ENCODE measurements at regions not wholly inside any gene's neighbourhood (a gene's known extent, or its start where the extent isn't known, plus 50 kb on each side); places are given as distances from the start of the nearest gene placed in this dataset.

GRCh38 chr5:4453655-4454054 is 686.5 kb upstream of the ADAMTS16 start:
- H3K4me3 Mint-ChIP-seq: no peak overlapping the region
- DNase-seq: no peak
- peaks cover 4% of the 10 kb centered on the region for H3K9me3 Mint-ChIP-seq
- no peaks in the 10 kb centered on the region for H3K27me3 Mint-ChIP-seq
- H3K27ac Mint-ChIP-seq: no peak overlapping the region
- no peaks in the 10 kb centered on the region for H3K36me3 Mint-ChIP-seq
- no peaks in the 10 kb centered on the region for H3K4me1 Mint-ChIP-seq

- Mint-ChIP-seq H3K4me1 (no peaks in the 10 kb centered on the region), H3K27ac (no peak overlapping the region), H3K27me3 (no peaks in the 10 kb centered on the region), H3K9me3 (peaks cover 9% of the 10 kb centered on the region), H3K4me3 (no peak overlapping the region), H3K36me3 (no peaks in the 10 kb centered on the region)
- no peak for DNase-seq
Observed at GRCh38 chr5:4479426-4479825, 660.7 kb upstream of the ADAMTS16 start.

- Mint-ChIP-seq H3K27me3 (no peaks in the 10 kb centered on the region), H3K4me1 (no peaks in the 10 kb centered on the region), H3K4me3 (no peak overlapping the region), H3K36me3 (no peaks in the 10 kb centered on the region), H3K9me3 (peaks cover 7% of the 10 kb centered on the region), H3K27ac (no peak overlapping the region)
- no peak for DNase-seq
Observed at GRCh38 chr5:4480528-4481349, 659.4 kb upstream of the ADAMTS16 start.

- Mint-ChIP-seq H3K4me3 (no peak overlapping the region), H3K4me1 (no peaks in the 10 kb centered on the region), H3K27me3 (no peaks in the 10 kb centered on the region)
Observed at GRCh38 chr5:4487581-4487980, 652.5 kb upstream of the ADAMTS16 start.

GRCh38 chr5:4511996-4512656 is 628.0 kb upstream of the ADAMTS16 start:
- H3K36me3 Mint-ChIP-seq: no peaks in the 10 kb centered on the region
- H3K4me3 Mint-ChIP-seq: no peak overlapping the region
- no peaks in the 10 kb centered on the region for H3K4me1 Mint-ChIP-seq
- no peak for DNase-seq
- H3K27me3 Mint-ChIP-seq: peaks cover 5% of the 10 kb centered on the region
- no peaks in the 10 kb centered on the region for H3K9me3 Mint-ChIP-seq
- H3K27ac Mint-ChIP-seq: no peak overlapping the region

More at GRCh38 chr5:4487581-4487980, 652.5 kb upstream of the ADAMTS16 start:
- no peak overlapping the region for H3K27ac Mint-ChIP-seq
- DNase-seq: no peak
- no peaks in the 10 kb centered on the region for H3K36me3 Mint-ChIP-seq
- H3K9me3 Mint-ChIP-seq: peaks cover 5% of the 10 kb centered on the region

- peaks cover 5% of the 10 kb centered on the region for H3K27me3 Mint-ChIP-seq
- H3K27ac Mint-ChIP-seq: no peak overlapping the region
Observed at GRCh38 chr5:4513381-4513780, 626.7 kb upstream of the ADAMTS16 start.

GRCh38 chr5:4514067-4514648 is 626.0 kb upstream of the ADAMTS16 start:
- Mint-ChIP-seq H3K27me3 (peaks cover 5% of the 10 kb centered on the region), H3K36me3 (no peaks in the 10 kb centered on the region), H3K27ac (no peak overlapping the region), H3K9me3 (no peaks in the 10 kb centered on the region), H3K4me1 (no peaks in the 10 kb centered on the region), H3K4me3 (no peak overlapping the region)
- no peak for DNase-seq

More at GRCh38 chr5:4513381-4513780, 626.7 kb upstream of the ADAMTS16 start:
- DNase-seq: no peak
- no peaks in the 10 kb centered on the region for H3K4me1 Mint-ChIP-seq
- H3K4me3 Mint-ChIP-seq: no peak overlapping the region
- H3K9me3 Mint-ChIP-seq: no peaks in the 10 kb centered on the region
- no peaks in the 10 kb centered on the region for H3K36me3 Mint-ChIP-seq

- DNase-seq: no peak
- no peak overlapping the region for H3K4me3 Mint-ChIP-seq
- no peaks in the 10 kb centered on the region for H3K4me1 Mint-ChIP-seq
- H3K27me3 Mint-ChIP-seq: no peaks in the 10 kb centered on the region
- H3K9me3 Mint-ChIP-seq: peaks cover under 1% of the 10 kb centered on the region
- no peaks in the 10 kb centered on the region for H3K36me3 Mint-ChIP-seq
- H3K27ac Mint-ChIP-seq: no peak overlapping the region
Observed at GRCh38 chr5:4518903-4519672, 621.0 kb upstream of the ADAMTS16 start.

- peaks cover 1% of the 10 kb centered on the region for H3K9me3 Mint-ChIP-seq
- DNase-seq: no peak
- no peaks in the 10 kb centered on the region for H3K36me3 Mint-ChIP-seq
- H3K27me3 Mint-ChIP-seq: no peaks in the 10 kb centered on the region
- H3K4me3 Mint-ChIP-seq: no peak overlapping the region
- no peaks in the 10 kb centered on the region for H3K4me1 Mint-ChIP-seq
- no peak overlapping the region for H3K27ac Mint-ChIP-seq
Observed at GRCh38 chr5:4520559-4520958, 619.6 kb upstream of the ADAMTS16 start.

- Mint-ChIP-seq H3K4me3 (no peak overlapping the region), H3K36me3 (no peaks in the 10 kb centered on the region), H3K9me3 (peaks cover 3% of the 10 kb centered on the region), H3K4me1 (no peaks in the 10 kb centered on the region), H3K27me3 (no peaks in the 10 kb centered on the region), H3K27ac (no peak overlapping the region)
- no peak for DNase-seq
Observed at GRCh38 chr5:4523038-4523437, 617.1 kb upstream of the ADAMTS16 start.

- no peak overlapping the region for H3K4me3 Mint-ChIP-seq
- H3K36me3 Mint-ChIP-seq: no peaks in the 10 kb centered on the region
- H3K9me3 Mint-ChIP-seq: no peaks in the 10 kb centered on the region
- no peaks in the 10 kb centered on the region for H3K4me1 Mint-ChIP-seq
- H3K27ac Mint-ChIP-seq: no peak overlapping the region
- no peaks in the 10 kb centered on the region for H3K27me3 Mint-ChIP-seq
- DNase-seq: no peak
Observed at GRCh38 chr5:4531756-4532704, 608.1 kb upstream of the ADAMTS16 start.

- Mint-ChIP-seq H3K4me3 (no peak overlapping the region), H3K27me3 (no peaks in the 10 kb centered on the region), H3K27ac (no peak overlapping the region), H3K36me3 (no peaks in the 10 kb centered on the region), H3K4me1 (no peaks in the 10 kb centered on the region), H3K9me3 (no peaks in the 10 kb centered on the region)
- DNase-seq: no peak
Observed at GRCh38 chr5:4532705-4533080, 607.4 kb upstream of the ADAMTS16 start.

GRCh38 chr5:4533457-4534105 is 606.5 kb upstream of the ADAMTS16 start:
- Mint-ChIP-seq H3K27me3 (no peaks in the 10 kb centered on the region), H3K36me3 (no peaks in the 10 kb centered on the region), H3K27ac (no peak overlapping the region), H3K4me1 (no peaks in the 10 kb centered on the region), H3K9me3 (no peaks in the 10 kb centered on the region), H3K4me3 (no peak overlapping the region)
- DNase-seq: no peak

GRCh38 chr5:4537489-4537888 is 602.6 kb upstream of the ADAMTS16 start:
- H3K27me3 Mint-ChIP-seq: no peaks in the 10 kb centered on the region
- H3K4me1 Mint-ChIP-seq: no peaks in the 10 kb centered on the region
- H3K4me3 Mint-ChIP-seq: no peak overlapping the region
- H3K9me3 Mint-ChIP-seq: no peaks in the 10 kb centered on the region
- DNase-seq: no peak
- H3K36me3 Mint-ChIP-seq: no peaks in the 10 kb centered on the region
- H3K27ac Mint-ChIP-seq: no peak overlapping the region
